GM19468 (cell line): ENCODE measurements at regions not wholly inside any gene's neighbourhood (a gene's known extent, or its start where the extent isn't known, plus 50 kb on each side); places are given as distances from the start of the nearest gene placed in this dataset.
"Not testable (repeated sequence)": the region's sequence is repeated elsewhere in the genome, so short reads cannot be mapped to it uniquely, and the experiment has no call there.

Source experiments
- ATAC-seq: cut with Tn5 transposase; IDR thresholded peaks from one replicate; pipeline ENCODE4 v1.9.1; 2021; ENCODE audit warnings: mild to moderate bottlenecking, moderate library complexity, moderate number of reproducible peaks; ENCODE audit not compliant: unreplicated experiment; ENCODE audit errors: extremely low read depth

DNA sequence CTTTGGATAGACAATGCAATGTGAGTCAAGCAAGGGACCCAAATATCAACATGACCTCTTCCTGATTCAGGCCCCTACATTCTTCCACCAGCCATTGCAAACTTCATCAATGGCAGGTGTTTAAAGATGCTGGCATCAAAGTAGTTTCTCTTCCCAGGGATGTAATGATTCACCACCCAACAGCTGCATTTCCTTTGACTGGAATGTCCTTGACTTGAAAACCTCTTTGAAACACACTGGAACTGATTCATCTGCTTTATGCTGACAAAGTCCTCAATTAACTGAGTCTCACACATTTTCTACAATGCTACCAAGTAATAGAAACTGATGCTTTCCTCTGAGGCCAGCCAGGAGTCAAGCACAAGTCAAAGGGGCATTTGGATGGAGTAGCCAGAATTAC lies 385.5 kb downstream of the GBE1 start:
- no peak for ATAC-seq

DNA sequence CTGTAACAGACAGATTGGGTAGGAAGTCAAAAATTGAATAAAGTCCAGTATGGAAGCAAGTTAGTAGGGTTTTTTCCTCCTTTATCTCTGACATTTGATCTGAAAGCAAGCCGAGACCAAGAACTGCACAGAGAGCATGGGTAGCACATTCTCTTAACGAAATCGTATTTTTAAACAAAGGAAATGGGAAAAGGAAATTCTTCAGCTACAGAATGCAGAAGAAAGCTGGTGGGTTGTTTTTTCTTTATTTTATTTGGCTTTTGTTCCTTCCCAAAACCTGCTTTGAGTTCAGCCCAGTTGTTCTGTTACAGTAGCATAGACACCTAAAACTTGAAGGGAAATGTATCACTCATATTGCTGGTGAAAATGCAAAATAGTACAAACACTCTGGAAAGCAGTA lies 397.0 kb downstream of the GBE1 start:
- ATAC-seq = no peak

DNA sequence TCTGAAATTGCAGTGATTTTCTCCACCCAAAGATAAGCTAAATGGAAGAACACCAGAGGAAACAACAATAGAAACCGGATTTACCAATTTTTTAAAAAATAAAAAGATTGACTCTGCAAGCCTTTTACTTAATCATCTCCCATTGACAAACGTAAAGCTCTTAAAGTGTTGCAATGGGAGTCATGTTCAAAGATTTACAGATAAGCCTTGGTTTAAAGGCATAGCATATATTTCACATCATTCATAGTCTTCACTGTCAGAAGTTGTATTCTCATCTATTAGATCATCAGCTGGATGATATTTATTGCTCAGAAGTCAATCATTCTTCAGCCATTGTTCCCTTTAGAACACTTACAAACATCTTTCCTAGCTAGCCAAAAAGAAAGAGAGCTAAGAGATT lies 397.6 kb downstream of the GBE1 start:
- ATAC-seq = no peak

DNA sequence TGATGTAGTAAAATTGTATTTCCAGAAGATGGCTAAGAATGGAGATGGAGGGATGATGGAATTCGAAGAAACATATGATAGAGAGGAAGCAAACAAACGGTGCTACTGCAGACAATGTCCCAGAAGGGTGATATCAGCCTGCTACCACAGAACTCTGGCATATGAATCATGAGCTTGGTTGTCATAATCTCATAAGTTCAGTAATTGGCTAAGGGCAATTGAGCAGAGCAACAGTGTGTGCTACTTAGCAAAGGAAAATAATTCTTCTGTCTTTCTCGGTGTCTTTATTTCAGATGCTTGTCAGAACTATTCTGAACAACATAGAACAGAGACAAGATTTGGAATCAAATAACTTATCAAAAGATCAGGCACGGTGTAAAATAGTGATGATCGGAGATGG lies 407.3 kb downstream of the GBE1 start:
- ATAC-seq = no peak

DNA sequence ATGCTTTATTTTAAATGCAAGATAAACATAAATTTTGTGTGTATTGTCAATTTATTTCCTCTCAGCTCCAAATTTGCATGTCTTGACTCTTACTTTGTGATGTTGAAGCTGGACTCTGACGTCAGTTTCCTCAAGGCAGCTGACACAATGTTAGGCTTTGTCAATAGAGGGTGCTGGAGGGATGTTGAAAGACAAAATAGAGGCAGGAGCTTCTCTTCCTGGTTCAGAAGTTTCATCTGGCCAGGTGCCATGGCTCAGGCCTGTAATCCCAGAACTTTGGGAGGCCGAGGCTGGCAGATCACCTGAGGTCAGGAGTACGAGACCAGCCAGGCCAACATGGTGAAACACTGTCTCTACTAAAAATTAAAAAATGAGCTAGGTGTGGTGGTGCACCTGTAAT lies 408.6 kb downstream of the GBE1 start:
- ATAC-seq = no peak

DNA sequence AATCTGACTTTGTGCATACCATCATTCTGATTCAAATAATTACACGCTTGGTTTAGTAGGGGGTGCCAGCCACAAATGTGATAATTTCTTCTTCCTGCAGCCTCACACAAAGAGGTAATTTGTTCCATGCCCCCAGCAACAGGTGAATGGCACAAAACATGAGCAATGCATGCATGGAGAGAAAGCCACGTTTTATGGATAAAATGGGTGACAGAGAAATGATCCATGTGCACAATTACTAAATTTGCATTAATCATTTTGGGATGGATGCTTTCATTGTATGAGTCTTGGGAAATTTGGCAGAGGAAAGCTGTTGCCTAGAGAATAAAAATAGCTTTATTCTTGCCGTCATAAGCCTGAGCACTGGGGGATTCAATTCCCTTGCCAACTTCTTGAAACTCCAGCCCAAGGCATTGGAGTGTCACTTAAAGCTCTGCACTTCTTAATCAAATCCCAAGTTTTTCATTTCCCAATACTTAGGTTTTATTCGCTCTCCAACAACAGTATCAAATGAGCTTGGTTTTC lies 411.6 kb downstream of the GBE1 start:
- no peak for ATAC-seq

DNA sequence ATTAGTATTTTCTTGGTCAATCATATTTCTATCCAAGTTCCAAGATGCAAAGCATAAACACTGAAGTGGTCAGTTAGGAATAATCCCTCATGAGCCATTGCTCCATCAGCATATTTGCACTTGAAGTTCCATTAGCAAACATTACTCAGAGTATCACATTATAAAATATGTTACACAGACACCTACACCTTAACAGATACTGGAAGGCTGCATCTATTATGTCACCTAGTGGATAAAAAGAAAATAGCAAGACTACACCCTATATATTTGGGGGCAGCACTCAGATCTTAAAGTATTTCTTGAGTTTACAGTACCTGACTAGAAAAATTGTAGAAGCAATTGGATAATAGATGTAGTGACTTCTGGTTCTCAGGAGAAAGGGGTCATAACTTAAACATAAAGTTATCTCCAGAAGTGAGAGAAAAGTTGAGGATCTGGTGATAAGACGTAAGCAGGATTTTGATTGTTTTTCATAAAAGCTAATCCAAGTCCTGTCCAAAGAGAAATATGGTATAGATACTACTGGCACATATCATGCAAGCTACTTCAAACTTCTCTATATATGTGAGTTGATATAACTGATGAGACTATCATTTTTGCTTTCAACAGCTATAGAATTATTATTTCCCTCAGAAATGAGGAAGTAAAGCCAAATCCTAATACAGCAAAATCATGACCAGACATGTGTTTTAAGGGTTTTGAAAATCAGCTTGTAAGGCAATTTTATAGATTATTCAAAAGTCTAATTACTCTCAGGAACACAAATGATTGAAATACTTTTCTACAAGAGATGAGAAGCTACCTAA lies 422.2 kb downstream of the GBE1 start:
- ATAC-seq = peak; percentile 21

DNA sequence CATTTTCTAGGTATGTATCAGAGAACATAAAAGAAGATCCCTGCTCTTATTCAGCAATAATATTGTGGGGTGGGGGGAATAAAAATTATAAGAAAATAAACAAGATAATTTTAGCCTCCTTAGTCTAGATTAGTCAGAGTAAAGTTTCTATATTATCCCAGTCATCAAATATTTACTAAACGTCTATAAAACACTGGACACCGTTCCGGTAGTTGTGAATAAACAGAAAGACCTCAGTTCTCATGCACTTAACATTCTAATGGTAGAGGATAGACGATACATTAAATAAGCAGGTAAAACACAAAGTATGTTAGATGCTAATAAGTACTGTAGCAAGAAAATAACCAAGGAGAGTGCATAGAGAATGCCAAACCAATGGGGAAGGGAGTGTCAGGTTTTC lies 425.0 kb downstream of the GBE1 start:
- ATAC-seq = no peak

DNA sequence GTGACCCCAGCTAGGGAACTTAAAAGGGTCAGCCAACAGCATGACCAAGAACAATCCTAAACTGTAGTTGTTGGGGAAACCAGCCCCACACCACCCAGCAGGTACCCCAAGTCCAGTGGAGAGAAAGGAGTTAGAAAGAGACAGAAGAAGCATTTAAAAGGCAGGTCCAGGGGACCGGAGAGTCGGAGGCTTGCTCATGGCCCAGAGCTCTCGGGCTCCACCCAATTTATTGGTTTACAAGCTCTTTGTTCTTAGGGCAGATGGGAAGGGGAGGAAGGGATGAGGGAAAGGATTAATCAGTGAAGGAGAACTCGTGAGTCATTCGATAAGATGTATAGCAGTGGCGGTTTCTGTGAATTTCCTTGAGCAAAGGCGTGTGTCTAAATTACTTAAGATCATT lies 431.6 kb downstream of the GBE1 start:
- not testable (repeated sequence) for ATAC-seq

DNA sequence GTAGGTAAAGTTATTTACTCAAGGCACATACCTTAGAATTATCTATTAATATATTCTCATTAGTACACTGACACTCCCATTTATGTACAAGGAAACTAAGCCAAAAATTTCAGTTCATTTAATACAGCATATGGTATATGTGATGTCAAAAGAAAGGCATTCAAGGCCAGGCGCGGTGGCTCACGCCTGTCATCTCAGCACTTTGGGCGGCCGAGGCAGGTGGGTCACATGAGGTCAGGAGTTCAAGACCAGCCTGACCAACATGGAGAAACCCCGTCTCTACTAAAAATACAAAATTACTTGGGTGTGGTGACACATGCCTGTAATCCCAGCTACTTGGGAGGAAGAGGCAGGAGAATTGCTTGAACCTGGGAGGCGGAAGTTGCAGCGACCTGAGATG lies 435.2 kb downstream of the GBE1 start:
- ATAC-seq = no peak

DNA sequence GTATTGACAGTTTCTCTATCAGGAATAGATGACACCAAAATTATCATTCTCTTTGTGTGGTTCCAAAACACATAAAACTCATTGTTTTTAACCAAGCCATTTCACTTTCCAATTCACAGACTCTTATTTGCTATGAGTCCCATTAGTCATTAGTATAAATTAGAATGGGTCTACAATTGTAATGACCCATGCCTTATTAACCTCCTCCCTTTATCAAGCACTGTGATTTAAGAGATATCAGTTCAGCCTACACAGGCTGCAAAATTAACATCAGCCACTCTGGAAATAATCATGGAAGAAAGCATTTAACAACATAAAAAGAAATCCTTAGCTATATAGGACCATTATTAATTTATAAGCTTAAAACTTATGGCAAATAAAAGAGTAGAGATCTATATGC lies 440.6 kb downstream of the GBE1 start:
- ATAC-seq = no peak

DNA sequence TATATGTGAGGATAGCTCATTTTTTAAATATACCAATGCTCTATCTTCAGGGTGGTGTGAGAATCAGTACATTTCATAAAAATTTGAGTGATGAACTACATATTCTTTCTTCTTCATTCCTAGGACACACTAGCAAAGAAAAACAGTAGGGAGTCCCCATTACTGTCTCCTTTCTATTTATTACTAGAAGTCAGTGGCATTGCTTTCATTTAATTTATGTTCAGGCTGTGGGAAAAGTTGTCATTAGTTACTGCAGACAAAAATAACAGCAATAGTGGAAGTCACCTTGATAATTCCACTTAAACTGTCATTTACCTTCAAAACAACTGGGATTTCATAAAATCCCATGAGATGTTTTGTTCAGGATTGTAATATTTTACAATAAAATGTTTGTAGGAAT lies 446.4 kb downstream of the GBE1 start:
- ATAC-seq = no peak

DNA sequence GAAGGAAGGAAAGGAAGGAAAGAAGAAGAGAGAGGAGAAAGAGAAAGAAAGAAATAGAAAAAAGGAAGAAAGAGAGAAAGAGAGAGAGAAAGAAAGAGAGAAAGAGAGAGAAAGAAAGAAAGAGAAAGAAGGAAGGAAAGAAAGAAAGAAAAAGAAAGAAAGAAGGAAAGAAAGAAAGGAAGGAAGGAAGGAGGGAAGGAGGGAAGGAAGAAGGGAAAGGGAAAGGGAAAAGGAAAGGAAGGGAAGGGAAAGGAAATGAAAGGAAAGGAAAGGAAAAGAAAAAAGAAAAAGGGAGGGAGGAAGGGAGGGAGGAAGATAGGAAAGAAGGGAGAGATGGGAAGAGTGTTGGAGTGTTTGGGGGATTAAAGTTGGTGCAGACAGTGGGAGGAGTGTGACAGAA lies 450.1 kb downstream of the GBE1 start:
- ATAC-seq = no peak

DNA sequence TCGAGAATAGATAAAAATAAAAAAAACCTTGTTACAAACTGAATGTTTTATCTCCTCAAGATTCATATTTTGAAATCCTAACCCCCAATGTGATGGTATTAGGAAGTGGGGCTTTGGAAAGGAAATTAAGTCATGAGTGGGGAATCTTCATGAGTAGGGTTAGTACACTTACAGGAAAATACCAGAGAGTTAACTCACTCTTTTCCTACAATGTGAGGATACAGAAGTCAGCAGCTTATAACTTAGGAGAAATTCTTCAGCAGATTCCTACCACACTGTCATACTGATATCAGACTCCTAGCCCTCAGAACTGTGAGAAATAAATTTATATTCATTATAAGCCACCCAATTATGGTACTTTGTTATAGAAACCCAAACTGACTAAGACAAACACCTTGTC lies 453.1 kb downstream of the GBE1 start:
- ATAC-seq = no peak

DNA sequence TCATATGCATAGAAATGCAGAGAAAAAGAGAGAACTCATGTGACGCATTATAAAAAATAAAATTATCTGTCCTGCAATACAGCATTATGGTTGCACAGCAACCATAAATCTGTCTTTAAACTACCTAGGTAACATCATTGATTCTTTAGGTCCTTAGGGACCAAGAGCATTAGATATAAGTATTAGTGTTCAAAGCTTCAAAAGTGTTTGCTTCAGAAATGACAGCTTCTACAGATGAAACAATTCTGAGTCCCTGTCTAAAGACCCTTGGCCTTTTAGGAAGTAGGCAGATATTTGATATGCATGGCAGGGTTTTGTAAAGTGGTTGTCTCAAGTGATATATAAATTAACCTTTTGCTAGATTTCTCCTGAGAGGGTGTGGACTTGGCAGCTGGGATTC lies 454.2 kb downstream of the GBE1 start:
- no peak for ATAC-seq

DNA sequence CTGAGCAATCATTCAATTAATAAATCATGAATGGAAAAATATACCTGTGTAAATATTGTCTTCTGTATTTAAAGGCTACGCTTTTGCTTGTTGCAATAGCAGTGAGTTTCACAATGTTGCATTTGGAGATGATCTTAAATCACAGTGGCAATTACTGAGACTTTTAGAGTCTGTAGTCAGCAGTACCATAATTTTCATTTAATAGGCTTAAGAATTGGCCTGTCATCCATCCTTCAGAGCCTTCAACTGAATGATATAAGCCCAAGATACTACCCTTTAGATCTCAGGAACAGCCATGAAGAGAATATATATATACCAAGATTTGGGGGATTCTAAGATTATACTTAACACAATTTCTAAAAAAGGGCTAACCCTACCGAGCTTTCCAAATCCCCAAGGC lies 458.1 kb downstream of the GBE1 start:
- ATAC-seq = no peak

DNA sequence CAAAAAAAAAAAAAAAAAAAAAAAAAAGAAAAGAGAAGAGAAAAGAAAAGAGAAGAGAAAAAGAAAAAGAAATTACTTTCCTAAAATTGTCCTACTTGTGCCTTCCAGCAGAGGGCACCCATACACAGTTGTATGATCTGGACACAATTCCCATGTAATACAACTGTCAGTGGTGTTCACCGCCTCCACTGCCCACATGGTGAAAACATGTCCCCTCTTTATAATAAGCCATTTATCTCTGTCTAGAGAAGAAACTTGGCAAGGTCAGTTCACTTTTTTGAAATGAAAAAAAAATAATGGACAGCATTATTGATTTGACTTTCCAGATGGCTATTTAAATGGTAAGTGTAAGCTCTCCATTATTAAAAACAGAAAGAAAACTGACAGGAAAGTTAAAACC lies 459.4 kb downstream of the GBE1 start:
- no peak for ATAC-seq

DNA sequence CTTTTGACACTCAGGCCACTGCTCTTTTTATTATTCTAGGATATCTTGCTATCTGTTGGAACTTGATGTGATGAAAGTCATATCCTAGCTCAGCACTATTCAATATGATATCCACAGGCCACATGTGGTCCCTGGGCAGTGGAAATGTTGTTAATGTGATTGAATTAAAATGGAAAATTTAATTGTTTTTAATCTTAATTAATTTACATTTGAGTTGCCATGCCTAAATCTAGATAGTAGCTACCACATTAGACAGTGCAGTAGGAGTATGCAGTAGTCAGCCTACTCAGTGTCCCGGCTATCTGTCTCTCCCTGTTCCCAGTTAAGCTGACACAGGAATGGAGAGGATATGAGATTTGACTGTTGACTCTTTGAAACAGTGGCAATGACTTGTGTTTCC lies 460.2 kb downstream of the GBE1 start:
- ATAC-seq = no peak

DNA sequence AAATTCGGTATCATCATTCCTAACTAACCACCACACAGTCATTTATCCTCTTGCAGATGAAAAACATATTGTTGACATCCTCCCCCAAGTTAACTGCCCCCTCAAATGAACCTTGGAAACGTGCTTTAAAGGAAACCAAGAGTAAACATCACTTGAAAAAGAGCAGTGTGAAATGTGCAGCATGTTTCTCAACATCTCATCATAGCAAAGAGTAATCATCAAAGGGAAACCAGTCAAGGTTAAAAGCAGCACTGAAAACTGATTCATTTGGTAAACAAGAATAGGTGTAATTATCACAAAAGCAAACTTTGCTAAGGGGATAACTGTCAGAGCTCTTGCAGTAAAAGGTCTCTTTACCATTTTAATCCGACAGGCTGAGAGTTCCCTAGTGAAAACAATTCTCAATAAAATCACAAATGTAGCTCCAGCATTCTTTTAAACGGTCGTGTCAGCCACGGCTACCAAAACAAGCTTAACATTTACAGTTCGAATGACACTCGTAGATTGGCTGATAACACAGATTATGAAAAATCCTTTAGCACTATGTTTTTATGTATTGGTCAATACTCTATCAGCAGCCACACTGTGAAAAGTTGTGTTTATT lies 461.0 kb downstream of the GBE1 start:
- ATAC-seq = no peak

DNA sequence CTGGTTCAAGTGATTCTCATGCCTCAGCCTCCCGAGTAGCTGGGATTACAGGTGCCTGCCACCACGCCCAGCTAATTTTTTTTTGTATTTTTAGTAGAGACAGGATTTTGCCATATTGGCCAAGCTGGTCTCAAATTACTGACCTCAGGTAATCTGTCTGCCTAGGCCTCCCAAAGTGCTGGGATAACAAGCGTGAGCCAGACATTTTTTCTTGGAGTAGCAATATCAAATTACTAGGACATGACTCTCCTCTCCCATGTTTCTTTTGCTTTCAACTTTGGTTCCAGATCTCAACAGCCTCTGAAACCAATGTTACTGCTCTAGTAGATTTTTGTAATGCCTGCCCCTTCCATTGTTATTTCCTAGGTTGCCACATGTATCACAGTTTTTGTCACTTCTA lies 462.0 kb downstream of the GBE1 start:
- ATAC-seq = no peak

DNA sequence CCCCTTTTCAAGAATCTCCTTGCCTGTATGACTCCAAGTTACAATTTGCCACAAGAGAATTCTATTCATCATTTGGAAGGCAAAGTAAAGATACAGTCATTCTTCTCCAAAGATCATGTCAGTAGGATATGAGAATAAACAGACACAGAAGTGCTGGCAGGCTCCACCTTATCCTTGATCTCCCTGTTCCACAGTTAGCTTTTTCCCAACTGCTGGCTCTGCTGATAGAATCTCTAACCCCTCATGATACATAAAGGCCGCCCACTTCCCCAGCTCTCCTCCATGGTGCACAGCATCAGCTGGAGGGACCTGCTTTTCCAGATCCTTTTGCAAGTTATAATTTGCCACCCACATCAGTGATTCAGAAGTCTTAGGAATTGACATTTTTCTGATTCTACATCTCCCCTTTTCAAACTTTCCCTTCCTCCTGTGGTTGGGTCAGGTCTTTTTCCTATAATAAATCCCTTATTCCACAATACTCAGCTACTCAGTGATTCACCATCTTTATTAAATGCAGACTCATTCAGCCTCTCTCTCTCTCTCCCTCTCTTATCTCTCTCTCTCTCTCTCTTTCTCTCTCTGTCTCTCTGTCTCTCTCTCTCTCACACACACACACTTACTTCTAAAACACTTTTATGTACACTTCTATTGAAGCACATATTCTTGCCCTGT lies 465.4 kb downstream of the GBE1 start:
- no peak for ATAC-seq
